Hematopoietic multipotent progenitor cell treated with erythropoietin and hydrocortisone succinate and interleukin-3 and kit ligand, for 4 days (in vitro differentiated cells): ENCODE measurements at regions not wholly inside any gene's neighbourhood (a gene's known extent, or its start where the extent isn't known, plus 50 kb on each side); places are given as distances from the start of the nearest gene placed in this dataset.

Source experiments
- DNase-seq: peaks from one replicate; pipeline ENCODE4 v3.0.0-alpha.2; 2015

GRCh38 chr1:187091666-187092065 lies 262.9 kb downstream of the PLA2G4A start:
- DNase-seq: no peak

DNA sequence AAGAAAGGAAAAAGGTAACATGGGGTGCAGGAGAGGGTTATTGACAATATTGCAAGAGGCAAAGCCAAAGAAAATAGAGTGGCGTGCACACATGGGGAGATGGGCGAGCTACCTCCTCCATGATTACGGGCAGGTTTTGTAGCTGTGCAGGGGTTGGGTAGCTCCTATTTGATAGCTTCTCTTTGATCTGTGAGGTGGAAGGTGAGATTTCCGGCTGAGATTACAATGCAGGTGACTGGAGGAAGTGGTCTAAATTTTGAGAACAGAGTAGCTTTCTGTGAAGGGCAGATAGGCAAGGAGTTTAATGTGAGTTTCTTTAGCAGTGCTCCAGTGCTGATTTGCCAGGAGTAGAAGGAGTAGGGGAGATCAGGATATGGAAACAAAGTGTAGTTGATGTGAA lies 263.4 kb downstream of the PLA2G4A start:
- no peak for DNase-seq

DNA sequence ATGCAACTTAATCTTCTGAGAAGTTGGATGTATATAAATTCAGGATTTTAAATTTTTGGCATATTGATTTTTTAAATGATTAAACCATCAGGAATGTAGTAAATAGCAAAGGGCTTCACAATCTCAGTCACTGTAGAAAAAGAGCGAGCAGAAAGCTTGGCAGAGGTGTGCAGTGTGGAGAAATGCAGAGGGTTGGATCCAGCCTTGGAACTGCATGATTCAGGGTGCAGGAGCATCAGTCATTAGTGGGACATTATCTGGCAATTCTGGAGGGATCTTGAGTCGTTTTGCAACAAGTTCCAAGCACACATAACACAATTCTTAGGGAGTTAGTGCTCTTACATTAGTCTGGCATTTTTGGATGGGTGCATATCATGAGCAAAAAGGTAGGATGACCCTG lies 267.9 kb downstream of the PLA2G4A start:
- no peak for DNase-seq

- DNase-seq: no peak
Observed at GRCh38 chr1:187110351-187110750, 281.6 kb downstream of the PLA2G4A start.

- no peak for DNase-seq
Observed at GRCh38 chr1:187114792-187115191, 286.0 kb downstream of the PLA2G4A start.

- DNase-seq: no peak
Observed at GRCh38 chr1:187121661-187122060, 292.9 kb downstream of the PLA2G4A start.

GRCh38 chr1:187122566-187122965 lies 293.8 kb downstream of the PLA2G4A start:
- DNase-seq: no peak

- DNase-seq: no peak
Observed at GRCh38 chr1:187129132-187129531, 300.4 kb downstream of the PLA2G4A start.

- no peak for DNase-seq
Observed at GRCh38 chr1:187143783-187144182, 315.0 kb downstream of the PLA2G4A start.

- no peak for DNase-seq
Observed at GRCh38 chr1:187146388-187146787, 317.6 kb downstream of the PLA2G4A start.

GRCh38 chr1:187151555-187151954 lies 322.8 kb downstream of the PLA2G4A start:
- no peak for DNase-seq

DNA sequence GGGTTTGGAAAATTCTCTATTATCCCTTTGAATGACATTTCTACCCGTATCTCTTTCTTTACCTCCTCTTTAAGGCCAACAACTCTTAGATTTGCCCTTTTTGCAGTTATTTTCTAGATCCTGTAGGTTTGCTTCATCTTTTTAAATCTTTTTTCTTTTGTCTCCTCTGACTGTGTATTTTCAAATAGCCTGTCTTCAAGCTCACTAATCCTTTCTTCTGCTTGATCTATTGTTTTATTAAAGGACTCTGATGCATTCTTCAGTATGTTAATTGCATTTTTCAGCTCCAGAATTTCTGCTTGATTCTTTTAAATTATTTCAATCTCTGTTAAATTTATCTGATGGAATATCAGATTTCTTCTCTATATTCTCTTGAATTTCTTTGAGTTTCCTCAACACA lies 324.3 kb downstream of the PLA2G4A start:
- DNase-seq: no peak

- peak; percentile 9 for DNase-seq
Observed at GRCh38 chr1:187157115-187157514, 328.4 kb downstream of the PLA2G4A start.

- DNase-seq: no peak
Observed at GRCh38 chr1:187157552-187157951, 328.8 kb downstream of the PLA2G4A start.

DNA sequence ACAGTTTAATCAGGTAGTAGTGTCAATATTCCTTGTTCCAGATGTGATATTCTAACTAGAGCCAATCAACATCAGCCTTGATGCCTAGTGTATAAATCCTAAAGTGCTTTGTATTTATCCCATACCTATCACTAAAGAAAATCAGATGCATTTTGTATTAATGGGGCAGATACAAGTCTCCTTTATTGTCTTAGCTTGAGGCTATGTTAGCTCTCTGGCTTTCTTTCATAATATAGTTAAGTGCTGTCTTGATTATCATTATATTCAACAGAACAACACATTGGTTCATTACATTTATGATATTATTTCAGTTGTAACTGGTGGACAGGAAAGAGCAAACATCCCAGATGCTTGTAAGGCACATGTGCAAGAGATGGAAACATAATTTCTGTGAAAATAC lies 338.8 kb downstream of the PLA2G4A start:
- no peak for DNase-seq

- no peak for DNase-seq
Observed at GRCh38 chr1:187168297-187168696, 339.5 kb downstream of the PLA2G4A start.

GRCh38 chr1:187185389-187185788 lies 356.6 kb downstream of the PLA2G4A start:
- no peak for DNase-seq

DNA sequence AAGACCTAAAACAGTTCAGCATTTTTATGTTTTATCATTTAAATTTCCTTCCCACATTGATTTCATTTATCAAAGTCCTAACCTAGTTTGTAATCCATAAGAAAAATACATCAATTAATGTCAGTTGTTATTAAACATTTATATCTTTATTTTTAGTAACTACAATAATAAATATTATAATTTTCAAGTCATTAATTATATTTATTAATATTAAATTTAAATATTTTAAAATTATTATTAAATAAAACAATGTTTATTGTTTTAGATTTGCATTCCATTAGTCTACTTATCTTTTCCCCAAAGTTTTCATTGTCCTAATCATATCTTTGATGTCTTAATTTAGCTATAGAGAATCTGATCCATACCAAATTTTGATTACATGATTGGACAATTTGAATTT lies 368.9 kb downstream of the PLA2G4A start:
- DNase-seq: no peak

DNA sequence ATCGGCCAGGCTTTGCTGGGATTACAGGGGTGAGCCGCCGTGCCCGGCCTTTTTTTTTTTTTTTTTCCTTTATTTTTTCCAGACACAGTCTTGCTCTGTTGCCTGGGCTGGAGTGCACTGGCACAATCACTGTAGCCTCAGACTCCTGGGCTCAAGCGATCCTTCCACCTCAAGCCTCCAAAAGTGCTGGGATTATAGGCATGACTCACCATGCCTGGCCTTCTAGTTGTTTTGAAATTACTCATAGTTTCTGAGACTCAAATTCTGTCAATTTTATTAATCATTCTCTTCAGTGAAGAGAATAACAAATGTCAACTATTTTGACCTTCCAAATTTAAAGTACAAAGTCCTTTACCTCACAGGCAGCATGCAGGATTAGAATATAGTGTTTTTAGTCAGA lies 374.5 kb downstream of the PLA2G4A start:
- DNase-seq: no peak

DNA sequence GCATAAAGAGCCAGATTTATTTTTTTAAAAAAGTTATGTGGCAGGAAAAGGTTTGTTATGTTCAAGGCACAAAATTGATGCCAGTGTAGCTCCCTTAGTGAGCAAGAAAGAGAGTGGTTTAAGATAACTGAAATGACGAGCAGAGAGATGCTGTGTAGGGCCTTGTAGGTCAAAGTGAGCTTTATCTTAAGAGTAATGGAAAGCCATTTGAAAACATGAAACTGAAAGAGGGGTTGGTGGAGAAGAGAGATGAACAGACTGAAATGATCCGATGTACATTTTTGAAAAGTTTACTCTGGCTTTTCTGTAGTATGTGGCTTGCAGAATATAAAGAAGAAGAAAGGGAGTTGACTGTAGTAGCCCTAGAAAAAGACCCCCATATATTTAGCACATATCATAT lies 383.6 kb downstream of the PLA2G4A start:
- DNase-seq: no peak

DNA sequence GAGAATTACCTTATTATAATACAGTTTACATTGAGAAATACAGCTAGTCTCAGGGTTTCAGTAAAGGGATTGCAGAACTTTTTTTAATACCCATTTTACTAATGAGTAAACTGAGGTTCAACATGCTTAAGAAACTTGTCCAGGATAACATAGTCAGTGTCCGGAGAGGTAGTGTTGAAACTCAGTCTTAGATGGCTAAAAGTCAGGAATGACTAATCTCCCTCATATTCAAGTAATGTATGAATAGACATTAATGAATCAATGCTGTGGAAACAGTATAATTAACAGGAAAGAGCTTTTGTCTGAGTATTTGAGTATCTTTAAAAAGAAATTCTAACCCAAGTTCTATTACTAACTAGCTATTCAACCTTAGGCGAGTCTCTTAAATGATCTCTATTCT lies 397.6 kb downstream of the PLA2G4A start:
- no peak for DNase-seq

GRCh38 chr1:187228790-187229189 lies 400.0 kb downstream of the PLA2G4A start:
- no peak for DNase-seq

- DNase-seq: no peak
Observed at GRCh38 chr1:187229496-187229895, 400.7 kb downstream of the PLA2G4A start.

DNA sequence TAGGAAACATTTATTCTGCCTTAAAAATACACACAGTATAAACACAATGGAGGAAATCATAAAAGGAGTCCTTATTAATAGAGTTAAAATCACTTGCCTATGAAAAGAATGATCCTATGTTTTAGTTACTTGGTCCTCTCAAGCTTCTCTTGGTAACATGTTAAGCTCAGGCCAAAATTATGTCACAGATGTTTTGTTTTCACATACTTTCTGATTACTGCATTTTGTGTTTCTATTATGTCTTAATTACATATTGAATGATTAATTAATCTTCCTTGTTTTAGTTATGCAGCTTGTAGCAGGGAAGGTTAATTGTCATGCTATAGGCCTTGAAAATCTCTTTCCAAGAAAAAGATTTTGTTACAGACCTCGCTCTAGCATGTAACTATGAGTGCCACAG lies 406.0 kb downstream of the PLA2G4A start:
- no peak for DNase-seq

DNA sequence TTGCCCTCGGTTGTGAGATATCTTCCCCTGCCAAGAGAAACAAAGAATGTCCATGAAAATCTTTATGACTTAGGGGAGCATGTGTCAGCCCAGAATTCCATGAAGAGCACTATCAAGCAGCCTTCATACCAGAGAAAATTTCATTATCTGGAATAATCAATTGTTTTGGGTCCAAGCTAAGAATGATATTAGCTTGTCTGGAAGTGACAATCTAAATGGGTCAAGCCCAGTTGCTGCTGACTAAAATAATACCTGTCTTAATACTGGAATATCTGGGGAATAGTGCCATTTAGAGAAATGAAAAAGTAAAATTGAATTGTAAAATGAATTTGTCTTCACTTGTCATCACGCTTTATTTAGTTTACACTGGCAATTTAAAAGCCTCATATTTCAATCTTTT lies 407.4 kb downstream of the PLA2G4A start:
- DNase-seq: no peak

- no peak for DNase-seq
Observed at GRCh38 chr1:187236676-187237075, 407.9 kb downstream of the PLA2G4A start.
